Left hindlimb (tissue), 1 donor: ENCODE measurements at regions not wholly inside any gene's neighbourhood (a gene's known extent, or its start where the extent isn't known, plus 50 kb on each side); places are given as distances from the start of the nearest gene placed in this dataset.

Source experiments
- DNase-seq: peaks from one replicate; pipeline ENCODE4 v3.0.0-alpha.2; 2018

GRCh38 chr6:165229216-165229615 is 80.2 kb downstream of the C6orf118 start:
- no peak for DNase-seq

DNA sequence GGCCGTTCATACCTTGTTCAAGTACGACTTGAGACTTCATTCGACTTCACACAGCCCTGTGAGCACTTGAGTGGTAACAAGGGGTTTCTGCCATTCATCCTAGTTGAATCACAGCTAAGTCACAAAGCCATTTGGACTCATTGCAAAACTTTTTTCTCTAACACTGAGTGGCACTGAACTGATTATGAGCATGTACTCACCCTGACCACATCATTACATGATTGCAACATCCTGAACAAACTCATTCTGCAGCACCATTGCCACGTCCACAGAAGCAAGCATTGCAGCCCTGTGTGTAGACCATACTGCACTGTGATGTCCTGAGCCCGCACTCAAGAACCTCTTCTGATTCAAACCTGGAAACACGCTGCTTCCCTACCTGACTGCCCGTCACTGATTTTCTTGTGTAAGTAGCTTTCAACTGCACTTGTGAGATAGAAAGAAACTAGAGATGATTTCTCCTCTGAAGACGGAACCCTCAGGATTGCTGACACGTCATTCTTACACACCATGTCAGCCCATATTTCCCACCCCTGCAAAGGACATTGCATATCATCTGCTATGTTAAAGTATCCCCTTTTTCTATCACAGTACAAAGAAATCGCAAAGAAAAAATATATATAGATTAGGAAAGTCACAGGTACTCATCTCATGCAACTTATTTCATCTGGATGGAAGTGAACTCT is 81.6 kb downstream of the C6orf118 start:
- no peak for DNase-seq

DNA sequence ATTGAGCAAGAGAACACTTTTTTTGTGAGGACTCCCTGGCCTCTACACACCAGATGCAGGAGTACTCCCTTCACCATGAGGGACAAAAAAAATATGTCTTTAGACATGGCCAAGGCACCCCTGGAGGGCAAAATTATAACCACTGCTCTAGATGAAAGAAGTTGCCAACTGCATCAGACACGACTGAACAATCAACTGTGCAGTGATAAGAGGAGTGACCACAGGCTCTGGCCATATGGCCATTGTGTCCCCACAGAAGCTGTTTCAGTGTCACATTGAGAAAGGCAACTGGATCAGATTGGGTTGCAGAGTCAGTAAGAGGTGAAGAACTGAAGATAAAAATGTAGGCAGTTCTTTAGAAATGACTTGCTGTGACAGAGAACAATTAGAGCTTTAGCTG is 85.7 kb downstream of the C6orf118 start:
- no peak for DNase-seq

GRCh38 chr6:165223101-165223500 is 86.3 kb downstream of the C6orf118 start:
- no peak for DNase-seq

DNA sequence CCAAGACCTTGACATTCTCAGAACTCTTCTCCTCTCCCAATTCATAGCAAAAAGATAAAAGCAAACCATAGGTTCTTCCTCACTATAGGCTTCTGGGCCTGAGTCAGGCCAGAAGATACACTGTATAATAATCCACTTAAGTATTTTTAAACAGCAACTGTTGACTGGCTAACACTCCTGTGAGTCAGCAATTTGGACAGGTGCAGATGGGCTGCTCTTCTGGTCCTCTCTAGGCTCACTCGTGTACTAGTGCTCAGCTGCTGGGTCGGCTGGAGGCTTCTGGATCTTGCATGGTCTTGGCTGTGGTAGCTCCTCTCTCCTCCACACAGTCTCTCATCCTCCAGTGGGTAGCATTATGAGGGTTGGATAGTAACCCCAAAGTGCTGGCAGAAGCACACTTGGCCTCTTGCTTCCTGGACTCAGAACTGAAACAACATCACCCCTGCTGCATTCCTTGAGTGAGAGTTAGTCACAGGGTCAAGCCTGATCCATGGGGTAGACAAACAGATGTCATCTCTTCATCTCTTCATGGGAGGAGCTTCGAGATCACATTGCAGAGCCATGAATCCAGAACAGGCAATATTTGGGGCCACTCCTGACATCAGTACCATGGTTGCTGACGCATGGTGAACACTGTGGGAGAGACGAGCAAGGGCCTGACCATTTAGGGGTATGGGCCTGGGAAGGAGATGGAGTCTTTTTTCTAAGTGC is 86.9 kb downstream of the C6orf118 start:
- no peak for DNase-seq

GRCh38 chr6:165220045-165220444 is 89.4 kb downstream of the C6orf118 start:
- DNase-seq: no peak

DNA sequence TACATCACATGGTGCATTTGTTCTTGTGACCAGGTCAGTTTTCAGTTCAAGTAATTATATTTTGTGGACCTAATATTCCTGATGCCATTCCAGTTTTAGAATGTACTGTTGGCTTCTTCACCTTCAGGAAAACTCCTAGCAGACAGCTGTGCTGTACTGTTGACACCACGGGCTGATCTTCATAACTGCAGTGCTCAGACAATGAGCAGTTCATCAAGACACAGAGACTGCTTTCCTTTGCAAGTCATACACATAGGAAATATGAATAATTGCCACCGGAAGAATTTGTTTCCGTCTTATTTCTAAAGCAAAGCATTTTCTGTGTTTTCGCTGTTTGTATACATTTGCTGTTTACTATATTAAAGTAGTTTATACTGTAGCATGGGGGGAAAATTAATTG is 89.8 kb downstream of the C6orf118 start:
- no peak for DNase-seq

- DNase-seq: no peak
Observed at GRCh38 chr6:165218829-165219228, 90.6 kb downstream of the C6orf118 start.

- DNase-seq: no peak
Observed at GRCh38 chr6:165206798-165207197, 102.6 kb downstream of the C6orf118 start.

GRCh38 chr6:165205632-165206031 is 103.8 kb downstream of the C6orf118 start:
- DNase-seq: no peak

DNA sequence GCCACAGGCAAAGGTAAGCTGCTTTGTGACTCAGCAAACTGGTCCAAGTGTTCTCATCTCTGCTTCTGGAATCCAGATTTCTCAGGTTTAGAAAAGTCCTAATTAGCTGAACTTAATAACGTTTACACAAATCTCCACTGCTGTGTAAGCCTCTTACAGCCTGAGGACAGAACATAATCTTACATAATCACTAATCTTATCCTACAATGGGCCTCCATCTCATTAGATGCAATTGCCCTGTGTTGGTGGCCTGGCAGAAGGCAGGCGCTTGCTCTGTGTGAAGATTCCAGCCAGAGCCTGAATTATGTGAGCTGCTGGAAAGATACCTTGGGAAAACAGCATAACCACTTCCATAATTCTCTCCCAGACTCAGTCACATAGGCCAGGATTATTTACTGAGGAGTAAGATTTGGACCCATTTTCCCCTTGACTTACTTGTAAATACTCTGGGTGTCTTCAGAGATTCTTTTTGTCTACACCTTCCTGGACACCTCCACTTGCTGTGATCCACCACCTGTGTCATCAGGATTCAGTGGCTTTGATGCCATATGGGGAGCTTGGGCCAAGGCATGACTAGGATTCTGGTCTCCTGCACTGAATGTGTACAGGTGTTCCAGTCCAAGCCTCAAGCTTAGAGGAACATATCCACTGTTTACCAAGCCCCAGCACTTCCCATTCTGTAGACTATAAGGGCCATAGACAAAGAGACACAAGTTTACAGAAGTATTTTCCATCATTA is 104.4 kb downstream of the C6orf118 start:
- no peak for DNase-seq

DNA sequence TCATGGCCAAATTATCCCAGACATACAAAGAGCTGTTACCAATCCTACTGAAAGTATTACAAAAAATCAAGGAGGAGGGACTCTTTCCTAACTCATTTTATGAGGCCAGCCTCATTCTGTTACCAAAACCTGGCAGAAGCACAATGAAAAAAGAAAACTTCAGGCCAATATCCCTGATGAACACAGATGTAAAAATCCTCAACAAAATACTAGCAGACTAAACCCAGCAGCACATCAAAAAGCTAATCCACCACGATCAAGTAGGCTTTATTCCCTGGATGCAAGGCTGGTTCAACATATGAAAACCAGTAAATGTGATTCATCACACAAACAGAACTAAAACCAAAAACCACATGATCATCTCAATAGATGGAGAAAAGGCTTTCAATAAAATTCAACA is 109.2 kb downstream of the C6orf118 start:
- no peak for DNase-seq

DNA sequence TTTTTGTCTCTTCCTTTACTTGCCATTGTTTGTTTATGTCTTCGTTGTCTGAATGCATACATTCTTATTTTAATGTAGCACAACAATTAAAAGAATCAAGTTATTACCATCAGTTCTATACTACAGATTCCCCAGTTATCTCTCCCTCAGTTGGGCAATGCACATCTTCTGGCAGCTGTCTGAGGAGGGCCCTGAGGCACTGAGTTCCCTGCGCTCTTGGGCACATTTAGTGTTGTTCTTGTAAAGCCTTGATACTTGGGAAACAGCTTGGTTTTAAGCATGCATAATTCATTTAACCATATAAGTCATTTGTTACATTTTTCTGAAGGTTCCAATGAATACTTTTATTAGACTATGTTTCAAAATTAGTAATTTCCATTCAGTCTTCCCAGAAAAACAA is 117.9 kb downstream of the C6orf118 start:
- no peak for DNase-seq

GRCh38 chr6:165186441-165187205 is 122.8 kb downstream of the C6orf118 start:
- no peak for DNase-seq

DNA sequence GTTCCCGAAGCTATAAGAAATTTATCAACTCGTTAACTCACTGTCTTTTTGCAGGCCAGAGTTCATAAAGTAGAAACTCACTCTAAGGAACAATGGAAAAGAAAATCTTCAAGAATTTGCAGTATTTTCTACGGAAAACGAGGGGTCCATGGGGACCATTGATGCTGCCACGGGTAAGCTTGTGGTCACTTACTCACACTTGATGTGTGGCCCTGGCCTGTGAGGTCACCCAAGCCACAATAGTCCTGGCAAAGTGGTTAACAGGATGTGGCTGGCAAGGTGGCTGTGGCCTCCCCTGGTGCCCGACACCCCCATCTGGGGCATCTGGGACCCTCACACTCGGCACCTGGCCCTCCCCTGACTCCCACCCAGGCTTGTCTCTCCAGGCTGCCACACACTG is 123.4 kb downstream of the C6orf118 start:
- DNase-seq: no peak

DNA sequence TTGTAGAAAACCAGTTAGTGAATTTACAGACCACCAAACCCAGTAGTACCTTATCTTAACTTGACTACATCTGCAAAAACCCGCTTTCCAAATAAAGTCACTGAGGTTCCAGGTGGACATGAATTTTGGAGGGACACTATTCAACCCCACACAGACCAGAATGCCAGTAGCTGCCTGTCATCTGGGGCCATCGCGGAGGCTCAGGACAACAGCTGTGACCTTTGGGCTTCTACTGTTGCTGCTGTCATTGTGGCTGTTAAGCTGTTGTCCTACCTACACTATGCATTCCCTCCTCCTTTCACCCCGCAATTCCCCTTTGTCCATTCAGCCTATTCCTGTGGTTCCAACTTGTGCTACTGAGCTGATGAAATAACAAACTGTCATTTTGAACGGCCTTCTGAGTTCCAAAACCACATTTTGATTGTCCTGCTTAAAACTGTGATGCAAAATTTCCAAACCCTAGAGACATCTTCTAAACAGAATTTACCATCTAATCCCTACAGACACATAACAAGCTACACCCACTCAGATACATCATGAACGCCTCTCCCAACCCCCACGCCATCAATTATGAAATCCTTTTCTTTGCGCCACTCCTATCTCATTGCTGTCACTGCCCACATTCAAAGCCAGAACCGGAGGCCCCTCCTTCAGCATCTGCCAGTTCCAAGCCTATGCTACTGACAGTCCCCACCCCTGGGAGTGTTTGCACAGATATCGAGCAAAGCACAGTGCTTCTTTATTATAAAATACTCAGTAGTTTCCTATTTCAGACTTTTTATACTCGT is 125.0 kb downstream of the C6orf118 start:
- DNase-seq: no peak

GRCh38 chr6:165183496-165184140 is 125.8 kb downstream of the C6orf118 start:
- no peak for DNase-seq

GRCh38 chr6:165183071-165183470 is 126.3 kb downstream of the C6orf118 start:
- DNase-seq: no peak

- DNase-seq: peak; percentile 34
Observed at GRCh38 chr6:165181951-165182414, 127.4 kb downstream of the C6orf118 start.

DNA sequence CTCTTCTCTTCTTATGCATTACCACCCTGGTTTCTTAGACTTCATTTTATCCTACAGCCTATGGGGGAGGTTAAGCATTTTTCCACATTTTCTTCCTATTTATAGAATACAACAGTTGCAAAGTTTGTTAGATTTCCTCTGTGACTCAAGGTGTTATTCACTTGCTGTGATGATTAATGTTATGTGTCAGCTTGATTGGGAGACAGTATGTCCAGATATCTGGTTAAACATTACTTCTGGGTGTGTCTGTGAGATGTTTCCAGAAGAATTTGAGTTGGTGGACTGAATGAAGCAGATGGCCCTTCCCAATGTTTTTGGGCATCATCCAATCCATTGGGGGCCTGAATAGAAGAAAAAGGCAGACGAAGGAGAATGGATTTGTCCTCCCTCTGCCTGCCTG is 131.3 kb downstream of the C6orf118 start:
- DNase-seq: no peak

DNA sequence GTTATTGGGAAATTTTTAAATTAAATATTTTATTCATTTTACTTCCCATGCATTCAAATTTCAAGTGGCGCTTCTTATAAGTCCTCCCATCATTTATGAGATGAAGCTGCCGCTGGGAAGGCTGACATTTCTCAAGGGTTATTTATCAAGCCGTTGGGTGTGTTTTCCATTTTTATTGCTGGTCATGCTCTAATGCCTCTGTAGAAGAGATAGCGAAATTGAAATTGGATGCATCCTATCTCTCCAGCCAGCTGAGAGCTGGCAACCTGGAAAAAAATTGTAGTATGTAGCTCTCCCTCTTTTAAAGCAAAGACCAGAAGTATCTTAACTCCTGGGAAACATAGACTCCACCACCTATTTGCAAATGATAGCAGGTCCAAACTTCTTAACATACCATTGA is 135.9 kb downstream of the C6orf118 start:
- DNase-seq: no peak

GRCh38 chr6:165167861-165168260 is 141.5 kb downstream of the C6orf118 start:
- DNase-seq: no peak
